ENCODE measurements at regions not wholly inside any gene's neighbourhood (a gene's known extent, or its start where the extent isn't known, plus 50 kb on each side); places are given as distances from the start of the nearest gene placed in this dataset.

DNA sequence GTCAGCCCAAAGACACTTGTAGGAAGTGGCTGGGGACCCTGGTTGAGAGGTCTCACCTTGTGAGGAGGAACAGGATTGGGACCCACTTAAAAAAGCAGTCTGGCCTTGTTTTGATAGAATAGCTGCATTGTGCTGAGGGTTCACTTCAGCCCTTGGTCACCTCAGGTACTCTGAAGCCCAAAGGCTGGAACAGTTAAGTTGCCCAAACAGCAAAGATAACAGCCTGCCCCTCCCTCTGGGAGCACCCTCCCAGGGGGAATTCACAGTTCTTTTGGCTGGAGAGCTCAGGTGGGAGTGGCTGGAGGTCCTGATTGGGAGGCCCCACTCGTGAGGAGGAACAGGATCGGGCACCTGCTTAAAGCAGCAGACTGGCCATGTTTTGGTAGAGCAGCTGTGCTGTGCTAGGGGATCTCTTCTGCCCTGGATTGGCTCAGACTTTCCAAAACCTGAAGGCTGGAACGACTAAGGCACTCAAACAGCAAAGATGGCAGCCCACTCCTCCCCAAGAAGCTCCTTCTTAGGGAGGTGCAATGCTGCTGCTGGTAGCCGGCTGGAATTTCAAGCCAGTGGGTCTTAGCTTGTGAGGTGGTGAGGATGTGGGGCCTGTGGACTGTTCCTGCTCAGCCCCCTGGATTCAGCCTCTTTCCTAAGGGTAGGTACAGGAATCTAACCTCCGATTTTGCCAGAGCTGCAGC is 143.8 kb upstream of the SLC38A2 start:
- BruUV-seq (replicated peaks): no TSS peak
- no peak for FAIRE-seq
- Histone ChIP-seq H3K4me1 (ENCODE audit: control insufficient read depth, extremely low read depth, insufficient read depth, low read length) (no peaks in the 10 kb centered on the region), H3K27ac (ENCODE audit: insufficient read depth, low read depth, low read length) (no peak overlapping the region), H3K27me3 (ENCODE audit: control insufficient read depth in 2 of 2, insufficient read depth in 2 of 2, low read length in 2 of 2) (no peaks in the 10 kb centered on the region), H2AFZ (ENCODE audit: low read depth, low read length) (no peak overlapping the region), H3K4me2 (ENCODE audit: insufficient read depth, low read length) (no peak overlapping the region), H3K9me1 (replicated peaks; ENCODE audit: control insufficient read depth, extremely low read depth, insufficient read depth, low read length) (no peaks in the 10 kb centered on the region), H3K36me3 (ENCODE audit: control insufficient read depth in 2 of 2, extremely low read depth in 1 of 2, insufficient read depth in 2 of 2, low read length in 2 of 2) (no peaks in the 10 kb centered on the region), H4K20me1 (replicated peaks; ENCODE audit: control insufficient read depth, extremely low read depth, insufficient read depth, low read length) (no peaks in the 10 kb centered on the region), H3K9me3 (replicated peaks; ENCODE audit: control insufficient read depth, insufficient read depth, low read length) (no peaks in the 10 kb centered on the region), H3K4me3 (replicated peaks in 1 of 3; ENCODE audit: insufficient read depth in 1 of 3, low read depth in 1 of 3, low read length in 3 of 3) (no peak overlapping the region), H3K9ac (replicated peaks; ENCODE audit: extremely low read depth, insufficient read depth, low read length) (no peak overlapping the region), H3K79me2 (ENCODE audit: control insufficient read depth, insufficient read depth, low read length) (no peaks in the 10 kb centered on the region)
- DNase-seq (ENCODE audit: low read depth, low spot score): no peak
- dilution Hi-C loops (cut with MboI; ENCODE audit: extremely low pct_ligation_motif_present, low sequenced_read_pairs): no loop called here
- ChIA-PET POLR2A (no interaction called here), CTCF (interaction anchor here (0.6 to 1.4 kb wide), 4 partner anchors 9 to 145 kb away, joined by 3 to 4 read pairs (median 4); no protein-coding TSS in a partner anchor)
- intact Hi-C loops (cut with micrococcal nuclease): no loop called here
- TF ChIP-seq GATA2 (IDR thresholded peaks at IDR 0.05; ENCODE audit: insufficient read depth, insufficient read length, low read depth, low read length) (no peak), MYC (IDR thresholded peaks at IDR 0.05; ENCODE audit: low read depth, low read length) (no peak), EZH2 (IDR thresholded peaks at IDR 0.05; ENCODE audit: borderline replicate concordance, low read depth, low read length, severe bottlenecking) (no peak), POLR2AphosphoS5 (IDR thresholded peaks at IDR 0.05; ENCODE audit: insufficient read depth, low read depth, low read length) (no peak), FOS (IDR thresholded peaks at IDR 0.05; ENCODE audit: borderline replicate concordance, insufficient read depth, low read length) (no peak), CTCF (IDR thresholded peaks at IDR 0.05; ENCODE audit: extremely low read depth in 1 of 2, insufficient read depth in 1 of 2, low read depth in 1 of 2, low read length in 2 of 2) (no peak)
- TF ChIP-seq, protein P1, sequence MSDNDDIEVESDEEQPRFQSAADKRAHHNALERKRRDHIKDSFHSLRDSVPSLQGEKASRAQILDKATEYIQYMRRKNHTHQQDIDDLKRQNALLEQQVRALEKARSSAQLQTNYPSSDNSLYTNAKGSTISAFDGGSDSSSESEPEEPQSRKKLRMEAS (IDR thresholded peaks at IDR 0.05; ENCODE audit: insufficient read depth, insufficient read length): no peak

Measured in endothelial cell of umbilical vein (primary cell).